ENCODE measurements at regions not wholly inside any gene's neighbourhood (a gene's known extent, or its start where the extent isn't known, plus 50 kb on each side); places are given as distances from the start of the nearest gene placed in this dataset.

DNA sequence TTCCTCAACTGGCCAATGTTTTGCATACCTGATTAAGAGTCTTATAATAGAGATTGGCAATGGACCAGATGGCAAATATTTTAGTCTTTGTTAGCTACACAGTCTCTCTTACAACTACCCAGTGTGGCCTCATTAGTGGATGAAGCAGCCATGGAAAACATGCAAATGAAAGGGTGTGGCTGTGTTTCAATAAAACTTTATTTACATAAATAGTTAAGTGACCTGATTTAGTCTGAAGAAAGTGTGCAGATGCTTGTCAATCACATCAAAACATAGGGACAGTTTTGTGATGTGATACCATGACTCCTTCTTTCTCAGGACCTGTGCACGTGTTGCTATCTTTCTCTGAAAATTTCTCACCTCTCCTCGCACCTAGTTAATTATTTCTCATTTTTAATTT, 309.8 kb upstream of the GRM7 start:
- Histone ChIP-seq H3K9me3 (peaks cover 0 to 3% of the 10 kb centered on the region in 2 donors), H3K36me3 (no peaks in the 10 kb centered on the region), H3K27me3 (no peaks in the 10 kb centered on the region), H3K4me1 (no peaks in the 10 kb centered on the region), H3K27ac (no peak overlapping the region), H3K4me3 (no peak overlapping the region)
- no peak for TF ChIP-seq POLR2A (IDR thresholded peaks at IDR 0.05)
- TF ChIP-seq, protein P1, sequence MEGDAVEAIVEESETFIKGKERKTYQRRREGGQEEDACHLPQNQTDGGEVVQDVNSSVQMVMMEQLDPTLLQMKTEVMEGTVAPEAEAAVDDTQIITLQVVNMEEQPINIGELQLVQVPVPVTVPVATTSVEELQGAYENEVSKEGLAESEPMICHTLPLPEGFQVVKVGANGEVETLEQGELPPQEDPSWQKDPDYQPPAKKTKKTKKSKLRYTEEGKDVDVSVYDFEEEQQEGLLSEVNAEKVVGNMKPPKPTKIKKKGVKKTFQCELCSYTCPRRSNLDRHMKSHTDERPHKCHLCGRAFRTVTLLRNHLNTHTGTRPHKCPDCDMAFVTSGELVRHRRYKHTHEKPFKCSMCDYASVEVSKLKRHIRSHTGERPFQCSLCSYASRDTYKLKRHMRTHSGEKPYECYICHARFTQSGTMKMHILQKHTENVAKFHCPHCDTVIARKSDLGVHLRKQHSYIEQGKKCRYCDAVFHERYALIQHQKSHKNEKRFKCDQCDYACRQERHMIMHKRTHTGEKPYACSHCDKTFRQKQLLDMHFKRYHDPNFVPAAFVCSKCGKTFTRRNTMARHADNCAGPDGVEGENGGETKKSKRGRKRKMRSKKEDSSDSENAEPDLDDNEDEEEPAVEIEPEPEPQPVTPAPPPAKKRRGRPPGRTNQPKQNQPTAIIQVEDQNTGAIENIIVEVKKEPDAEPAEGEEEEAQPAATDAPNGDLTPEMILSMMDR (IDR thresholded peaks at IDR 0.05), result no peak
- intact Hi-C loops (cut with DNase I; ENCODE audit: low total_unique reads), result no loop called here
- DNase-seq, result no peak

DNA sequence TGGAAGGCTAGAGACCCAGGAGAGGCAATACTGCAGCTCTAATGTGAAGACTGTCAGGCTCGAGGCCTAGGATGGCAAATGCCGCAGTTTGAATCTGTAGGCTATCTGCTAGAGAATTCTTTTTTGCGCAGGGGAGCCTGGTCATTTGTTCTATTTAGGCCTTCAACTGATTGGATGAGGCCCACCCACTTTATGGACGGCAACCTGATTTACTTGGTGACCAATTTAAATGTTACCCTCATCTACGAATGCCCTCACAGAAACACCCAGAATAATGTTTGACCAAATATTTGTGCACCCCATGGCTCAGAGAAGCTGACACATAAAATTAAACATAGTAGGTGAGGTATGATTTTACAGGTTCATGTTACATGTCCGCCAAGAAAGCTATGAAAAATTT, 300.7 kb upstream of the GRM7 start:
- no peaks in the 10 kb centered on the region for H3K36me3 ChIP-seq
- no peaks in the 10 kb centered on the region for H3K27me3 ChIP-seq
- TF ChIP-seq, protein P1 (IDR thresholded peaks at IDR 0.05), result no peak
- no peak for TF ChIP-seq POLR2A (IDR thresholded peaks at IDR 0.05)
- no peaks in the 10 kb centered on the region for H3K9me3 ChIP-seq
- no peak overlapping the region for H3K4me3 ChIP-seq
- DNase-seq, result no peak
- intact Hi-C loops (cut with DNase I; ENCODE audit: low total_unique reads), result no loop called here
- no peaks in the 10 kb centered on the region for H3K4me1 ChIP-seq
- H3K27ac ChIP-seq, result no peak overlapping the region

DNA sequence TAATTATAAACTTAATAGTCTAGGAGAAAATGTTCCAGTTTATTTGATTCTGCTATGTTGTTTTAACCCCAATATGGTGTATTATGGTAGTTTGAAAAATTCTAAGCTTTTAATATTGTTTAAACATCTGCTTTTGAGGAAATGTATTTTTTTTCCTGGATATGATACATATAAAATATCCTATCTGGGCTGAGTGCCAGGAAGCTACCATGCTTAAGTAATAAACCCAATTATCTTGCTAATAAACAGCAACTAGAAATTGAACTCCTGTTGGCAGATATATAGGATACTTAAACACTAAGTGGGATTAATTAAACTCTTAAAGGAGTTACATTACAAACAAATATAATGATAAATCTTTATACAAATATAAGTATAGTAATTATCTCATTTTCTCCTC, 293.7 kb upstream of the GRM7 start:
- intact Hi-C loops (cut with DNase I; ENCODE audit: low total_unique reads), result no loop called here
- no peak for DNase-seq

DNA sequence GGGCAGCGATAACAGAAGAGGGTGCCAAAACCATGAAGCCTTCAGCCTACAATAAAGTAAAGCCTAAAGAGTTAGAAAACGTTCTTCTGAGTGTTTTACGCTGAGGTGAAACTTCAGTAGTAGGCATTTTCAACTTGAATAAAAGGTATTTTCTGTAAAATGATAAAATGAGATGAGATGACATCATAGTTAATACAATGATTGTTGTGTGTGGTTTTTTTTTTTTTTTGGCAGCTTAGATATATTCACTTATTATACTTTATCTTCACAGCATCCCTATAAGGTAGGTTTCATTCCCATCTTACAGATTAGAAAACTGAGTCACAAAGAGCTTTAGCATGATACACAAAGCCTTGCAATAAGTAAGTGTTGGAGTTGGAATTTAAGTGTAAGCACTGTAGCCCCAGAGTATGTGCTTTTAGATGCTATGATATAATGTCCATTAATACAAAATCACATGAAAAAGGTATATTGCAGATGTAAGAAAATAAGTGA, 291.9 kb upstream of the GRM7 start:
- H3K27me3 ChIP-seq, result no peaks in the 10 kb centered on the region
- no peaks in the 10 kb centered on the region for H3K36me3 ChIP-seq
- TF ChIP-seq, protein P1 (IDR thresholded peaks at IDR 0.05), result no peak
- TF ChIP-seq POLR2A (IDR thresholded peaks at IDR 0.05), result no peak
- intact Hi-C loops (cut with DNase I; ENCODE audit: low total_unique reads), result no loop called here
- H3K9me3 ChIP-seq, result no peaks in the 10 kb centered on the region
- no peak overlapping the region for H3K27ac ChIP-seq
- no peak for DNase-seq
- no peaks in the 10 kb centered on the region for H3K4me1 ChIP-seq
- H3K4me3 ChIP-seq, result no peak overlapping the region

More for the DNA sequence above, 293.7 kb upstream of the GRM7 start:
- Histone ChIP-seq H3K27me3 (no peaks in the 10 kb centered on the region), H3K27ac (no peak overlapping the region), H3K4me1 (no peaks in the 10 kb centered on the region), H3K36me3 (no peaks in the 10 kb centered on the region), H3K4me3 (no peak overlapping the region), H3K9me3 (no peaks in the 10 kb centered on the region)
- TF ChIP-seq POLR2A (IDR thresholded peaks at IDR 0.05), result no peak
- TF ChIP-seq, protein P1 (IDR thresholded peaks at IDR 0.05), result no peak

DNA sequence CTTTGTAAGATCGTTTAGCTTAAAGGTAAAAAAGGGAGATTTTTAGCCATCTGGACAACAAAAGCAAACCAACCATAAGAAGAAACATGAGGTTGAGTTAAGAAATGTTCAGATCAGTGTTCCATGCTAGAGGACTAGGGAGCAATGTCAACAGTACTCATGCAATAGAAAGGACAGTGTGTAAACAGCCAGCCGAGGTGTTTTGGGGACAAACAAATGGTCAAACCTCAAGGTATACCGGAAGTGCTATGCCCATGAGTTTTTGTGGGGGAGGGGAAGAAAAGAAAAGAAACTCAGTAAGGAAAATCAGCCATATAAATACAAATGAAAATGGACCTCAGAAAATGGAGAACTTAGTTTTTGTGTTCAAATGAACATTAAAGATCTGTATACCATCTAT, 289.5 kb upstream of the GRM7 start:
- Histone ChIP-seq H3K36me3 (no peaks in the 10 kb centered on the region), H3K4me1 (no peaks in the 10 kb centered on the region), H3K9me3 (no peaks in the 10 kb centered on the region), H3K27ac (no peak overlapping the region), H3K4me3 (no peak overlapping the region), H3K27me3 (no peaks in the 10 kb centered on the region)
- intact Hi-C loops (cut with DNase I; ENCODE audit: low total_unique reads), result no loop called here
- TF ChIP-seq POLR2A (IDR thresholded peaks at IDR 0.05), result no peak
- TF ChIP-seq, protein P1 (IDR thresholded peaks at IDR 0.05), result no peak
- DNase-seq, result no peak
